PFSK-1 (cell line): ENCODE measurements at regions not wholly inside any gene's neighbourhood (a gene's known extent, or its start where the extent isn't known, plus 50 kb on each side); places are given as distances from the start of the nearest gene placed in this dataset.

Experiments used
- FOXP2 ChIP-seq: optimal IDR thresholded peaks from 2 replicates; pipeline ENCODE3; 2011; ENCODE audit warnings: borderline replicate concordance, control low read depth, inconsistent platforms; ENCODE audit not compliant: insufficient read depth; ENCODE audit errors: extremely low read length, extremely low read depth
- POLR2AphosphoS5 ChIP-seq: IDR thresholded peaks from 2 replicates; pipeline ENCODE4 v1.6.1; 2012; ENCODE audit warnings: low read depth, mild to moderate bottlenecking, control low read depth, low read length, moderate library complexity
- SIN3A ChIP-seq: IDR thresholded peaks from 2 replicates; pipeline ENCODE4 v1.6.1; 2012; ENCODE audit warnings: mild to moderate bottlenecking, low read length, moderate library complexity, borderline replicate concordance; ENCODE audit not compliant: insufficient read depth
- TAF1 ChIP-seq: IDR thresholded peaks from 2 replicates; pipeline ENCODE4 v1.6.1; 2012; ENCODE audit warnings: low read length, control low read depth, borderline replicate concordance; ENCODE audit not compliant: insufficient read depth
- TF ChIP-seq, protein P1 (sequence below), 2 experiments: IDR thresholded peaks; 2 replicates each; pipeline versions ENCODE4 v1.6.1 to v1.8.0; 2011 to 2012; ENCODE audit warnings: low read depth in 2 of 2, low read length in 2 of 2, control low read depth in 1 of 2, inconsistent platforms in 1 of 2, mild to moderate bottlenecking in 1 of 2, moderate library complexity in 1 of 2; ENCODE audit not compliant: insufficient read depth in 1 of 2

DNA sequence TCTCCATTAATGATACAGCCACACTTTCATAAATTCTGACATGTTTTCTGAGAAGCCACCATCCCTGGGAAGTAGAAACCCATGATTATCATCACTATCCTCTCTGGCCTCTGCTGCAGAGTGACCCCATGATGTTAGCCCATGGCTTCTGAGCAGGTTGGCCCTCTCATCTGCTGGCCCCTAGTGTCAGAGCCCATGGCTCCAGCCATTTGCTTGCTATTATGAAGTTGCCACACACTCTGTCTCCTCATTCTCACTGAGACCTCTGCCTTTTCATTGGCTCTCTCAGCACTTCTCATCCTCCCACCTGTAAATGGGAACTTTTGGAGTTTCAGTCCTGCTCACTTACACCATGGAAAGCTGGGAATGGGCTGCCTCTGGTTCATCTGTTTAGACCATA is 192.7 kb downstream of the GASK1B start:
- TF ChIP-seq, protein P1, sequence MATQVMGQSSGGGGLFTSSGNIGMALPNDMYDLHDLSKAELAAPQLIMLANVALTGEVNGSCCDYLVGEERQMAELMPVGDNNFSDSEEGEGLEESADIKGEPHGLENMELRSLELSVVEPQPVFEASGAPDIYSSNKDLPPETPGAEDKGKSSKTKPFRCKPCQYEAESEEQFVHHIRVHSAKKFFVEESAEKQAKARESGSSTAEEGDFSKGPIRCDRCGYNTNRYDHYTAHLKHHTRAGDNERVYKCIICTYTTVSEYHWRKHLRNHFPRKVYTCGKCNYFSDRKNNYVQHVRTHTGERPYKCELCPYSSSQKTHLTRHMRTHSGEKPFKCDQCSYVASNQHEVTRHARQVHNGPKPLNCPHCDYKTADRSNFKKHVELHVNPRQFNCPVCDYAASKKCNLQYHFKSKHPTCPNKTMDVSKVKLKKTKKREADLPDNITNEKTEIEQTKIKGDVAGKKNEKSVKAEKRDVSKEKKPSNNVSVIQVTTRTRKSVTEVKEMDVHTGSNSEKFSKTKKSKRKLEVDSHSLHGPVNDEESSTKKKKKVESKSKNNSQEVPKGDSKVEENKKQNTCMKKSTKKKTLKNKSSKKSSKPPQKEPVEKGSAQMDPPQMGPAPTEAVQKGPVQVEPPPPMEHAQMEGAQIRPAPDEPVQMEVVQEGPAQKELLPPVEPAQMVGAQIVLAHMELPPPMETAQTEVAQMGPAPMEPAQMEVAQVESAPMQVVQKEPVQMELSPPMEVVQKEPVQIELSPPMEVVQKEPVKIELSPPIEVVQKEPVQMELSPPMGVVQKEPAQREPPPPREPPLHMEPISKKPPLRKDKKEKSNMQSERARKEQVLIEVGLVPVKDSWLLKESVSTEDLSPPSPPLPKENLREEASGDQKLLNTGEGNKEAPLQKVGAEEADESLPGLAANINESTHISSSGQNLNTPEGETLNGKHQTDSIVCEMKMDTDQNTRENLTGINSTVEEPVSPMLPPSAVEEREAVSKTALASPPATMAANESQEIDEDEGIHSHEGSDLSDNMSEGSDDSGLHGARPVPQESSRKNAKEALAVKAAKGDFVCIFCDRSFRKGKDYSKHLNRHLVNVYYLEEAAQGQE (IDR thresholded peaks at IDR 0.05; ENCODE audit: insufficient read depth in 1 of 2, low read depth in 2 of 2, low read length in 2 of 2), result no peak
- TF ChIP-seq POLR2AphosphoS5 (no peak), FOXP2 (no peak), TAF1 (no peak), SIN3A (no peak)

DNA sequence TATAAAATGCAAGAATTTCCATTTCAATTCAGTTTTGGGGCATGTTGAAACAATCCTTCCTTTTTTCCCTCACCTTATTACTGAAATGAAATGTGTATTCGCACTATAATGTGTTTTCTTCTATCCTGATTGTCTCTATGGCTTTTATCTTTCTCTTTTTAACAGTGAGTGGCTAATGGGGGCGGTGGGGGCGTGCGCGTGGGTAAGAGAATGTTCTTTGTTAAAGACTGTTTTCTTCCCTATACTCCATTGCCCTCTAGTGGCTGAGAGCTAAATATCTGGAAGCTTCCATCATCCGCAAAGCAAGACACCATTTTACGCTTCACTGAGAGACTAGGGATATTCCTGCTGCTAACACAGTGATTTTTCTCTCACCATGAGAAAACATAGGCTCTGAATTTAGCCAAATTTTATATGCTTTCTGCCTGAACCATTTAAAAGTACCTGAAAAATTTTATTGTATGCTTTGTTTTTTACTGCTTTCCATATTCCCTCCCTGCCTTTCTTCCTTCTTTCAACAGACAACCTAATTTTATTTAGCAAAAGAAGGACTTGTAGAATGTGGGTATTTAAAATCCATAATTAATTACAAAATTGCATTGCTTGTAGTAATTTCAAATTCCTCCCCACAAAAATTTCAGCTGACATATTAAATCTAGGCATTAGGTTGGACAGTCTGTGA is 194.0 kb downstream of the GASK1B start:
- TF ChIP-seq FOXP2 (no peak), TAF1 (no peak), SIN3A (no peak), POLR2AphosphoS5 (no peak)
- TF ChIP-seq, protein P1 (IDR thresholded peaks at IDR 0.05; ENCODE audit: insufficient read depth in 1 of 2, low read depth in 2 of 2, low read length in 2 of 2), result no peak

DNA sequence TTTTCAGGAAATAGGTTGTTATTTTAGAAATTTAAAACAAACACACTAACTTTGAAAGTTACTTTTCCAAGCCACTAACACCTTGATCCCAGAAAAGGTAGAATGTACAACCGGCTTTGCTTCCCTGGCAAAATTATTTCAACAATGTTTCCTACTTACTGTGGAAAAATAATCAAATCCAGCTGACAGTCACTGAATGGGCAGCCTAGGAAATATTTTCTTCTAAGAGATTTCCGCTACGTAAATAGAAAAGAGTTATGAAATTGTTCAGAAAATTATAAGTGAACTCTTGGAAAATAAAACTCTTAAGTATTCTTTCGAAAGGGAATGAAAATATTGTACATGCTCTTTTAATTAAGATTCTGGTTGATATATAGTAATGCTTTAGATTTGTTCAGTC is 195.7 kb downstream of the GASK1B start:
- TF ChIP-seq SIN3A (no peak), TAF1 (no peak)
- TF ChIP-seq, protein P1 (IDR thresholded peaks at IDR 0.05; ENCODE audit: insufficient read depth in 1 of 2, low read depth in 2 of 2, low read length in 2 of 2), result no peak

DNA sequence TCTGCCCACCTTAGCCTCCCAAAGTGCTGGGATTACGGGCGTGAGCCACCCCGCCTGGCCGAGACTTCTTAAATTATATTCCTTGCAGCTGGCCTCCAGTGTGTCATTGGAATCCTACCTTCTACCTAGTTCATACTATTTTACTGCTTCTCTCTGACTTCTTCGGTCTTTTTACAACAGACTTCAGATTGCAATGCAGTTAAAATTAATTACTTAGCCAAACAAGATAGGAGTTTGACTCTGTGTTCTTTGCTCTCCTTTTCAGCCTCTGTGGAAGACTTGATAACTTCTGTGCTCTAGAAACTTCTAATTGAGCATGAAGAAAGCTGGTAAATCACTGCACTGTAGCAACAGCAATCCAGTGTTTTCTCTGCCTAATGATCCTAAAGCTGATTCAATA is 199.5 kb downstream of the GASK1B start:
- TF ChIP-seq TAF1, result no peak
- no peak for TF ChIP-seq SIN3A
- TF ChIP-seq, protein P1 (IDR thresholded peaks at IDR 0.05; ENCODE audit: insufficient read depth in 1 of 2, low read depth in 2 of 2, low read length in 2 of 2), result no peak
- no peak for TF ChIP-seq POLR2AphosphoS5
- TF ChIP-seq FOXP2, result no peak

DNA sequence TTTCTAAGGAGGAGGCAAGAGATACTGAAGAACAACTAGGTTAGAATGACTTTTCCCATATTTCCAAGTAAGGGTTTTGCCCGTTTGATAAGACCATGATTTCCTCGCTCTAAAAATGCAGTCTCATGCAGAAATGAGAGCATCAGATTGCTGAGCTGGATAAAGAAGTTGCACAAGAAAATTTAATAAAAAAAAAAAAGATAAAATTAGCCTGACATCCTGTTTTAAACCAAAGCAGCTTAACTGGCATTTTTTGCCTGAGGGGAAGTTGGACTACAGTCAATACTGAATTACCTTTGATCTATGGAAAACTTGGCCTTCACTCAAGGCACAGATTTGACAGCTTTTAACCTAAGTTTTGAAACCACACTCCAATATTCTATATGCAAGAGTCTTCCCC is 208.4 kb downstream of the GASK1B start:
- TF ChIP-seq POLR2AphosphoS5 (no peak), FOXP2 (no peak), SIN3A (no peak), TAF1 (no peak)
- TF ChIP-seq, protein P1 (IDR thresholded peaks at IDR 0.05; ENCODE audit: insufficient read depth in 1 of 2, low read depth in 2 of 2, low read length in 2 of 2), result no peak
